ENCODE measurements at regions not wholly inside any gene's neighbourhood (a gene's known extent, or its start where the extent isn't known, plus 50 kb on each side); places are given as distances from the start of the nearest gene placed in this dataset.

DNA sequence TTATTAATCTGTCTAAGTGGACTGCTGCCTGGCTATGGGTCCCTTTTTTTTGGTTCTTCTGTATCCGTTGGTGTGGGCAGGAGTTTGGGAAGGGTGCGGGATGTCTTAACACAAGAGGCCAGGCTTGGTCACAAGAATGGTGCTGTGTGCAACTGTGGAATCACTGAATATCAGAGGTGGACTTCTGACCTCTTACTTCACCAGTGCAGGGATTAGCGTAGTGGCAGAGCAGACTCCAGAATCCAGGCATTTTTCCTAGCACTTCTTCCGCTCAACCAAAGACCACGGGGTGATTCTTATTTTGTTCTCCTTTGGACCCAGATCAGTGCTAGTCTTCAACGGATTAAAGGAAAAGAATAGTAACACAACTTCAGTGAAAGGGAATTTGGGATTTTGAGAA lies 254.3 kb upstream of the TNP1 start:
- intact Hi-C loops (cut with micrococcal nuclease; ENCODE audit: unreplicated experiment), result no loop called here
- ChIA-PET POLR2A (no interaction called here), CTCF (ENCODE audit: unreplicated experiment) (no interaction called here)
- DNase-seq (ENCODE audit: low spot score), result no peak
- Histone ChIP-seq H3K27ac (ENCODE audit: low read depth, low read length, poor library complexity, severe bottlenecking) (no peak overlapping the region), H3K4me3 (ENCODE audit: low read depth, low read length, poor library complexity, severe bottlenecking) (no peak overlapping the region), H3K4me1 (ENCODE audit: insufficient read depth, low read length, poor library complexity, severe bottlenecking) (no peaks in the 10 kb centered on the region), H3K79me2 (ENCODE audit: insufficient read depth, low read depth, low read length) (no peaks in the 10 kb centered on the region), H3K9me2 (ENCODE audit: insufficient read depth, low read length) (no peaks in the 10 kb centered on the region), H2AFZ (ENCODE audit: low read length) (no peak overlapping the region), H3K36me3 (ENCODE audit: insufficient read depth, low read length) (no peaks in the 10 kb centered on the region), H3K4me2 (ENCODE audit: low read length) (no peak overlapping the region), H4K20me1 (ENCODE audit: insufficient read depth, low read length) (no peaks in the 10 kb centered on the region), H3K9me3 (ENCODE audit: low read length) (no peaks in the 10 kb centered on the region)
- TF ChIP-seq EZH2phosphoT487 (IDR thresholded peaks at IDR 0.05; ENCODE audit: borderline replicate concordance, low read depth, low read length), result no peak
- TF ChIP-seq, protein P1, sequence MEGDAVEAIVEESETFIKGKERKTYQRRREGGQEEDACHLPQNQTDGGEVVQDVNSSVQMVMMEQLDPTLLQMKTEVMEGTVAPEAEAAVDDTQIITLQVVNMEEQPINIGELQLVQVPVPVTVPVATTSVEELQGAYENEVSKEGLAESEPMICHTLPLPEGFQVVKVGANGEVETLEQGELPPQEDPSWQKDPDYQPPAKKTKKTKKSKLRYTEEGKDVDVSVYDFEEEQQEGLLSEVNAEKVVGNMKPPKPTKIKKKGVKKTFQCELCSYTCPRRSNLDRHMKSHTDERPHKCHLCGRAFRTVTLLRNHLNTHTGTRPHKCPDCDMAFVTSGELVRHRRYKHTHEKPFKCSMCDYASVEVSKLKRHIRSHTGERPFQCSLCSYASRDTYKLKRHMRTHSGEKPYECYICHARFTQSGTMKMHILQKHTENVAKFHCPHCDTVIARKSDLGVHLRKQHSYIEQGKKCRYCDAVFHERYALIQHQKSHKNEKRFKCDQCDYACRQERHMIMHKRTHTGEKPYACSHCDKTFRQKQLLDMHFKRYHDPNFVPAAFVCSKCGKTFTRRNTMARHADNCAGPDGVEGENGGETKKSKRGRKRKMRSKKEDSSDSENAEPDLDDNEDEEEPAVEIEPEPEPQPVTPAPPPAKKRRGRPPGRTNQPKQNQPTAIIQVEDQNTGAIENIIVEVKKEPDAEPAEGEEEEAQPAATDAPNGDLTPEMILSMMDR (conservative IDR thresholded peaks at IDR 0.05; ENCODE audit: low read length), result no peak
- no TSS peak for BruUV-seq (replicated peaks)

DNA sequence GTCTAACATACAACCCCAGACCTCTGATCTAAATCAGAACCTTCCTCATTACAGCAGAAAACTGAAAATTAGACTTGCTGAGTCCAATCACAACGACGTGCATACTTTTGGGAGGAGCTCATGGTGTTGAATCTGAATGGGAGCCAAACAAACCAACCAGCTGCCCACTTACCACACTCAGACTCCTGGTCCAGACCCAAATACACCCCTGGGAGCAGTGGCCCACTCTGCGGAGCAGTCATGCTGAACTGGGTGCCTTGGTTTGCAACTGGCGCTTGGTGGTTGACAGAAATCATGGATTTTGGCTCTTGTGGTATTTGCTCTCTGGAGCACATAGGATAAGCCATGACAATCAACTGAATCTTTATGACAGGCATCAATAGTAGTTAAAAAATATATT lies 253.6 kb upstream of the TNP1 start:
- Histone ChIP-seq H3K4me3 (ENCODE audit: low read depth, low read length, poor library complexity, severe bottlenecking) (no peak overlapping the region), H3K9me2 (ENCODE audit: insufficient read depth, low read length) (no peaks in the 10 kb centered on the region), H3K36me3 (ENCODE audit: insufficient read depth, low read length) (no peaks in the 10 kb centered on the region), H3K27ac (ENCODE audit: low read depth, low read length, poor library complexity, severe bottlenecking) (no peak overlapping the region), H2AFZ (ENCODE audit: low read length) (no peak overlapping the region), H3K79me2 (ENCODE audit: insufficient read depth, low read depth, low read length) (no peaks in the 10 kb centered on the region), H3K4me1 (ENCODE audit: insufficient read depth, low read length, poor library complexity, severe bottlenecking) (no peaks in the 10 kb centered on the region), H4K20me1 (ENCODE audit: insufficient read depth, low read length) (no peaks in the 10 kb centered on the region), H3K9me3 (ENCODE audit: low read length) (no peaks in the 10 kb centered on the region), H3K4me2 (ENCODE audit: low read length) (no peak overlapping the region)
- DNase-seq (ENCODE audit: low spot score), result no peak
- no peak for TF ChIP-seq EZH2phosphoT487 (IDR thresholded peaks at IDR 0.05; ENCODE audit: borderline replicate concordance, low read depth, low read length)
- TF ChIP-seq, protein P1 (conservative IDR thresholded peaks at IDR 0.05; ENCODE audit: low read length), result no peak
- CTCF ChIA-PET (ENCODE audit: unreplicated experiment), result no interaction called here
- POLR2A ChIA-PET, result no interaction called here
- intact Hi-C loops (cut with micrococcal nuclease; ENCODE audit: unreplicated experiment), result no loop called here
- BruUV-seq (replicated peaks), result no TSS peak

DNA sequence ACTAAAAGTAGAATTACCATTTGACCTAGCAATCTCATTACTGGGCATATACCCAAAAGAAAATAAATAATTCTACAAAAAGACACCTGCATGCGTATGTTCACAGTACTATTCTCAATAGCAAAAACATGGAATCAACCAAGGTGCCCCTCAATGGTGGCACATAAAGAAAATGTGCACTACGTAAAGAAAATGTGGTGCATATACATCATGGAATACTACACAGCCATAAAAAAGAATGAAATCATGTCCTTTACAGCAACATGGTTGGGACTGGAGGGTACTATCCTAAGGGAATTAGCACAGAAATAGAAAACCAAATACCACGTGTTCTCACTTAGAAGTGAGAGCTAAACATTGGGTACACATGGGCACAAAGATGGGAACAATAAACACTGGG lies 250.7 kb upstream of the TNP1 start:
- H3K4me2 ChIP-seq (ENCODE audit: low read length), result no peak overlapping the region
- no peak for DNase-seq (ENCODE audit: low spot score)
- CTCF ChIA-PET (ENCODE audit: unreplicated experiment), result no interaction called here
- no peak for TF ChIP-seq EZH2phosphoT487 (IDR thresholded peaks at IDR 0.05; ENCODE audit: borderline replicate concordance, low read depth, low read length)
- TF ChIP-seq, protein P1 (conservative IDR thresholded peaks at IDR 0.05; ENCODE audit: low read length), result no peak
- intact Hi-C loops (cut with micrococcal nuclease; ENCODE audit: unreplicated experiment), result no loop called here
- BruUV-seq (replicated peaks), result no TSS peak
- no peaks in the 10 kb centered on the region for H4K20me1 ChIP-seq (ENCODE audit: insufficient read depth, low read length)
- no peaks in the 10 kb centered on the region for H3K36me3 ChIP-seq (ENCODE audit: insufficient read depth, low read length)
- no peaks in the 10 kb centered on the region for H3K79me2 ChIP-seq (ENCODE audit: insufficient read depth, low read depth, low read length)
- H3K4me3 ChIP-seq (ENCODE audit: low read depth, low read length, poor library complexity, severe bottlenecking), result no peak overlapping the region
- H3K9me3 ChIP-seq (ENCODE audit: low read length), result no peaks in the 10 kb centered on the region
- no peak overlapping the region for H3K27ac ChIP-seq (ENCODE audit: low read depth, low read length, poor library complexity, severe bottlenecking)
- POLR2A ChIA-PET, result interaction anchor here (0.6 kb wide), 1 partner anchor 162 kb away, joined by 5 read pairs; no protein-coding TSS in a partner anchor
- H3K4me1 ChIP-seq (ENCODE audit: insufficient read depth, low read length, poor library complexity, severe bottlenecking), result no peaks in the 10 kb centered on the region
- H2AFZ ChIP-seq (ENCODE audit: low read length), result no peak overlapping the region
- no peaks in the 10 kb centered on the region for H3K9me2 ChIP-seq (ENCODE audit: insufficient read depth, low read length)
